ENCODE measurements at regions not wholly inside any gene's neighbourhood (a gene's known extent, or its start where the extent isn't known, plus 50 kb on each side); places are given as distances from the start of the nearest gene placed in this dataset.
"Not testable (repeated sequence)": the region's sequence is repeated elsewhere in the genome, so short reads cannot be mapped to it uniquely, and the experiment has no call there.

GRCh38 chr14:101087614-101088394 is 184.3 kb upstream of the RTL1 start:
- H3K27me3 ChIP-seq (replicated peaks; ENCODE audit: insufficient read depth), result no peaks in the 10 kb centered on the region
- no peaks in the 10 kb centered on the region for H3K4me1 ChIP-seq (replicated peaks)
- intact Hi-C loops (cut with DNase I), result no loop called here
- no peaks in the 10 kb centered on the region for H3K36me3 ChIP-seq
- DNase-seq (ENCODE audit: low spot score), result no peak
- TF ChIP-seq POLR2A (IDR thresholded peaks at IDR 0.05), result no peak
- TF ChIP-seq POLR2AphosphoS5 (IDR thresholded peaks at IDR 0.05), result no peak
- no peak for TF ChIP-seq CTCF (IDR thresholded peaks at IDR 0.05)
- 89% methylated on average over 11 of the region's 11 CpGs for WGBS
- no peak overlapping the region for H3K4me3 ChIP-seq
- H3K9me3 ChIP-seq, result no peaks in the 10 kb centered on the region
- no peak overlapping the region for H3K27ac ChIP-seq

- intact Hi-C loops (cut with DNase I), result no loop called here
- Histone ChIP-seq H3K36me3 (no peaks in the 10 kb centered on the region), H3K27ac (no peak overlapping the region), H3K27me3 (replicated peaks; ENCODE audit: insufficient read depth) (no peaks in the 10 kb centered on the region), H3K4me3 (no peak overlapping the region), H3K4me1 (replicated peaks) (no peaks in the 10 kb centered on the region), H3K9me3 (no peaks in the 10 kb centered on the region)
- 100% methylated on average over 6 of the region's 6 CpGs for WGBS
- DNase-seq (ENCODE audit: low spot score), result no peak
- TF ChIP-seq POLR2A (IDR thresholded peaks at IDR 0.05) (no peak), CTCF (IDR thresholded peaks at IDR 0.05) (no peak), POLR2AphosphoS5 (IDR thresholded peaks at IDR 0.05) (no peak)
Measured at GRCh38 chr14:101088395-101088667, 184.8 kb upstream of the RTL1 start.

GRCh38 chr14:101088714-101089113 is 185.2 kb upstream of the RTL1 start:
- no peak for DNase-seq (ENCODE audit: low spot score)
- Histone ChIP-seq H3K27me3 (replicated peaks; ENCODE audit: insufficient read depth) (no peaks in the 10 kb centered on the region), H3K9me3 (no peaks in the 10 kb centered on the region)

GRCh38 chr14:101090478-101090877 is 187.0 kb upstream of the RTL1 start:
- WGBS, result 86% methylated on average over 11 of the region's 11 CpGs
- H3K4me3 ChIP-seq; DNase-seq (ENCODE audit: low spot score); H3K27me3 ChIP-seq (replicated peaks; ENCODE audit: insufficient read depth); H3K36me3 ChIP-seq; H3K27ac ChIP-seq; intact Hi-C loops (cut with DNase I); H3K9me3 ChIP-seq; H3K4me1 ChIP-seq (replicated peaks): not testable (repeated sequence)

More at GRCh38 chr14:101088714-101089113, 185.2 kb upstream of the RTL1 start:
- H3K36me3 ChIP-seq, result no peaks in the 10 kb centered on the region
- no peak overlapping the region for H3K4me3 ChIP-seq
- no peaks in the 10 kb centered on the region for H3K4me1 ChIP-seq (replicated peaks)
- H3K27ac ChIP-seq, result no peak overlapping the region
- TF ChIP-seq POLR2AphosphoS5 (IDR thresholded peaks at IDR 0.05), result no peak
- no peak for TF ChIP-seq POLR2A (IDR thresholded peaks at IDR 0.05)
- TF ChIP-seq CTCF (IDR thresholded peaks at IDR 0.05), result no peak
- intact Hi-C loops (cut with DNase I), result no loop called here
- 83% methylated on average over 3 of the region's 3 CpGs for WGBS

- 60% methylated on average over 2 of the region's 2 CpGs for WGBS
- Histone ChIP-seq H3K4me1 (replicated peaks) (no peaks in the 10 kb centered on the region), H3K9me3 (no peaks in the 10 kb centered on the region), H3K4me3 (no peak overlapping the region), H3K27me3 (replicated peaks; ENCODE audit: insufficient read depth) (peaks cover 4% of the 10 kb centered on the region), H3K36me3 (no peaks in the 10 kb centered on the region), H3K27ac (no peak overlapping the region)
- intact Hi-C loops (cut with DNase I), result no loop called here
- no peak for DNase-seq (ENCODE audit: low spot score)
- no peak for TF ChIP-seq CTCF (IDR thresholded peaks at IDR 0.05)
- TF ChIP-seq POLR2A (IDR thresholded peaks at IDR 0.05), result no peak
- no peak for TF ChIP-seq POLR2AphosphoS5 (IDR thresholded peaks at IDR 0.05)
Measured at GRCh38 chr14:101090976-101091375, 187.5 kb upstream of the RTL1 start.

GRCh38 chr14:101094916-101095315 is 191.4 kb upstream of the RTL1 start:
- H3K9me3 ChIP-seq; H3K27me3 ChIP-seq (replicated peaks; ENCODE audit: insufficient read depth); H3K36me3 ChIP-seq; H3K4me3 ChIP-seq; H3K4me1 ChIP-seq (replicated peaks); intact Hi-C loops (cut with DNase I); DNase-seq (ENCODE audit: low spot score); H3K27ac ChIP-seq: not testable (repeated sequence)
- 77% methylated on average over 6 of the region's 6 CpGs for WGBS

Data from prostate gland (tissue), 2 donors.